GM12873 (cell line): ENCODE measurements at regions not wholly inside any gene's neighbourhood (a gene's known extent, or its start where the extent isn't known, plus 50 kb on each side); places are given as distances from the start of the nearest gene placed in this dataset.

Experiments
- TF ChIP-seq, protein P1 (sequence below): IDR thresholded peaks from 2 replicates; pipeline ENCODE4 v1.5.1; 2012; ENCODE audit warnings: low read depth, mild to moderate bottlenecking, moderate library complexity, low read length, control low read depth; ENCODE audit not compliant: insufficient read depth; ENCODE audit errors: missing control alignments

DNA sequence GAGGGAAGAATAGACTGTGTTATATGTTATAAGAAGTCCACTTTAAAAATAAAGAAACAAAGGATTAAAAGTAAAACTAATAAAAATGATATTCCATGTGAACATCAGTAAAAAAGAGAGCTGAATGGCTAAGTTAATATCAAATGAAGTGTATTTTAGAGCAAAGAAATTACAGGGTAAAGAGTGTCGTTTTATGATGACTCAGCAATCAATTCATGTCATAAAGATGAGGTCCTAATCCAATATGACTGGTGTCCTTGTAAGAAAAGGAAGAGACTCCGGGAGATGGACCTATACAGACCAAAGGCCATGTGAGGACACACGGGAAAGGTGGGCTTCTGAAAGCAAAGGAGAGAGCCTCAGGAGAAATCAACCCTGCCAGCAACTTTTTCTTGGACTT is 615.5 kb upstream of the KLHL29 start:
- TF ChIP-seq, protein P1, sequence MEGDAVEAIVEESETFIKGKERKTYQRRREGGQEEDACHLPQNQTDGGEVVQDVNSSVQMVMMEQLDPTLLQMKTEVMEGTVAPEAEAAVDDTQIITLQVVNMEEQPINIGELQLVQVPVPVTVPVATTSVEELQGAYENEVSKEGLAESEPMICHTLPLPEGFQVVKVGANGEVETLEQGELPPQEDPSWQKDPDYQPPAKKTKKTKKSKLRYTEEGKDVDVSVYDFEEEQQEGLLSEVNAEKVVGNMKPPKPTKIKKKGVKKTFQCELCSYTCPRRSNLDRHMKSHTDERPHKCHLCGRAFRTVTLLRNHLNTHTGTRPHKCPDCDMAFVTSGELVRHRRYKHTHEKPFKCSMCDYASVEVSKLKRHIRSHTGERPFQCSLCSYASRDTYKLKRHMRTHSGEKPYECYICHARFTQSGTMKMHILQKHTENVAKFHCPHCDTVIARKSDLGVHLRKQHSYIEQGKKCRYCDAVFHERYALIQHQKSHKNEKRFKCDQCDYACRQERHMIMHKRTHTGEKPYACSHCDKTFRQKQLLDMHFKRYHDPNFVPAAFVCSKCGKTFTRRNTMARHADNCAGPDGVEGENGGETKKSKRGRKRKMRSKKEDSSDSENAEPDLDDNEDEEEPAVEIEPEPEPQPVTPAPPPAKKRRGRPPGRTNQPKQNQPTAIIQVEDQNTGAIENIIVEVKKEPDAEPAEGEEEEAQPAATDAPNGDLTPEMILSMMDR, result no peak

DNA sequence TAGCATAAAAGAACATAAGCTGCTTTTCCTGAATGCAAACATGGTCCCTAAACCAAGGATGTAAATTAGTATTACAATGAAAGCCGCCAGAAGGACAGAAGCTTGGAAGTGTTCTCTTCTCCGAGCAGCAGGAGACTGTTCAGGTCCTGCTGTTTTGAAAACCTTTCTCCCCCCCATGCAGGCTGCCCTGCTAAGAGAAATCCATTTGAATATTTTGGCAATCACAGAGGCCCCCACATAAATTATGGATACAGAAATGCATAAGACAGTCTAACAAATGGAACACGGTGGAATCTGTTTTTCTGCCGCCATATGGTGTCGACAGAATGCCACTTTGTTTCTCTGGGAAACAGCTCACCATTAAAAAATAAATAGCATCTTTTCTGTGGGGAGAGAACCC is 600.4 kb upstream of the KLHL29 start:
- TF ChIP-seq, protein P1, result no peak

DNA sequence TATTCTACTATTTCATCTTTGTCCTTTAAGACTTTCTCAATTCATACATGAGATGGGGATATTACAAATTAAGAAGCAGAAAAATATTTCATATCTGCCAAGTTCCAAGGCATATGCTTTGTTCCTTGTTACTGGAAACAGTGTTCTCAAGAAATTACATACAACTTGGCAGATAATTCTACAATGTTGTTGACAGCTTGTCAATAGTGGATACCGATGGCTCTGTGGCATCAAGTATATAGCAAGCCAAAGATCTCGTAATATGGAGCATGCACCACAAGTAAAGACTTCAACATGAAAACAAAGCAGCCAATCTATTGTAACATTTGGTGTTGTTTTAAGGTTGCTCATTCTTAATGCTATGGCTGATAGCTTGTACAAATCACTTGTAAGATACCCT is 598.2 kb upstream of the KLHL29 start:
- TF ChIP-seq, protein P1, result no peak

DNA sequence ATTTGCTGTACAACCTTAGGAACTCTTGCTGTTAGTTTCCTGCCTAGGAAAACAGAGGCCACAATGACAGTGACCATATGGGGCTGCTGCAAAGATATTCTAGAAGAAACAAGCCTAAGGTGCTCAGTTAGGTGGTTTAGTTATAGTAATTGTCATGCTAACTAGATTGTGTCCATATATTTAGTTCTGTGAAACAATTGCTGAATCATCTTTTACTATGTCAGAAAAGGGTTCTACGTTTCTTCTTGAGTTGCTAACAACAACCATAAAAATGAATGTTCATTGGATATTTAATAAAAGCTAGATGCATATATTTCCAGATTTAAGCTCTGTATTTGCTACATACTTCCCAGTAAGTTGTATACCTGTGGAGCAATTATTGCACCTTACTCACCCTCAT is 597.2 kb upstream of the KLHL29 start:
- TF ChIP-seq, protein P1, result no peak

DNA sequence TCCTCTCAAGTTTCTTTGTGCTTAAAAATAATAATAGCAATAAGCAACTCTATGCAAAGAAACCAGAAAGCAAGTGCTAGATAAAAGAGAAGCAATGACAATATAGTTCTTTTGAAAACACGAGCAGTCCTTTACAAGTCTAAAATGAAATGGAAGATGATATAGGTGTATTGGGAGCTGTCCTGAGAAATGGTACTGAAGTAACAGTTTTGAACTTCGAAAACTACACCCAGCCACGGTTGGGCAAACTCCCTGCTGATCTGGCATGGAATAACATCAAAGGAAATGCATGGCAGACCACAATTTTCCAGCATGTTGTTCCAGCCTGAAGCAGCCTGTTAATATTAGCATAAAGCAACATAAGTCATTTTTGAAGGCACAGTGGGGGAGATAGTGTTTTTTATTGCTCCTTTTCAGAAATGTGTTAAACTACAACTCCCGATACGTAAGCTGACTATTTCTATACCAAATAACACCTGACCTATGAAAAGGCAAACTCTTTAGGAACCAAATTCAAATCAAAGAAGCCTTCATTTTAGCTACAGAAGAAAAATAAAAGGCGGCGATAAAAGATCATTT is 596.1 kb upstream of the KLHL29 start:
- TF ChIP-seq, protein P1, result no peak

DNA sequence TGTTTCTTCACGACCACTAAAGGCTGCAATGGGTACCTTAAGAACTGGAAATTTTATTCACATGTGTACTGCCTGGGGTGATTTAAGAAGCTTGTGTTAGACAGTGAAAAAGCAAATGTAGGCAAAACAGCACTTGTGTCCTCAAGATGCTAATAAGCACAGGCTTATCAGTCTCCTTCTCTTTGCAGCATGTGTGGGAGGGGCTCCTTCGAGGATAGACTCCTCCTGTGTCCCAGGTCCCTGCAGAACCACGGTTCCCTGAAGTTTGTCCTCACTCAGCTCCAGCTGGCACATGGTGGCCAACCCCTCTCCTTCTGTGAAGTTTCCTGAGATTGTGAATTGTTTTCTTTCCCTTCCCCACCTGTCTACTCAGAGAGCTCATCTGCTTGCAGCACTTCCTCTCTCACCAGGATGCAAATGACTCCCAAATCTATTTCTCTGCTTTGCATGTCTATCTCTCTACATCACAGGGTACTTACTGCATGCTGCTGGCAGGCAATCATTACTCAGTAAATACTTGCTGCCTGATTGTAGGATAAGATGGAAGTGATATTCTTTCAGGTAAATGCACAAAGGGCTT is 589.6 kb upstream of the KLHL29 start:
- TF ChIP-seq, protein P1, result no peak

DNA sequence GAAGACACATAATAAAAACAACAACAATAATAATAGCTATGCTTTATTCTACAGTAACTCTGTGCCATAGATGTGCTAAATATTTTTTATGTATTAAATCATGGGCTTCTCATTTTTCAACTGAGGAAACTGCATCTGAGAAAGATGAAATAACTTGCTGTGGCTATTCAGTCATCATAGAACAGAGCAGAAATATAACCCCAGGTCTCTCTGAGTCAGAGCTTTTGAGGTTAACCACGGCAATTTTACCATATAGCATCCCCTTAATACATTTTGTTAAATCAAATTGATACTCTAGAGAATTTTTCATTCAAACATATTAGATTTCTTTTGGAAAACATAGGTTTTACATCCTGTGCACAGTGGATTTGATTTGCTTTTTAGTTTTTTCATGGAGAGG is 586.6 kb upstream of the KLHL29 start:
- TF ChIP-seq, protein P1, result no peak
